ENCODE measurements at regions not wholly inside any gene's neighbourhood (a gene's known extent, or its start where the extent isn't known, plus 50 kb on each side); places are given as distances from the start of the nearest gene placed in this dataset.

DNA sequence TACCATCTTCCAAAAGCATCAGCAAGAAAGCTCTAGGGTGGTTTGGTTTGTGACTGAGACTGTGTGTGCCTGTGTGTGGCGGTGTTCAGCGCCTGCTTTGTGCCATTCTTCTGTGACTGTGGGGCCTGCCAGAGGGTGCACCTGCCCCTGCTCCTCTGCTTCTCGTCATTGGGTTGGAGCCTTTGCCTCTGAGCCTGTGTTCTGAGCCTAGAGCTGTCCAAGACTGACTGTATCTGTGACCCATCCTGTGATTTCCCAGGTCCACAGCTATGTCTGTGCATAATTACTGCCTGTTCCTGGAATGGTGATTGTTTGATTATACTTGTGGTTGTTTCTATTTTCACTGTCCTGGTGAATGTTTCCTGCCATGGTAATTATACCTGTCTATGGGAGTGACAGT lies 57.1 kb upstream of the KLHL29 start (continued):
- TF ChIP-seq, protein P1, sequence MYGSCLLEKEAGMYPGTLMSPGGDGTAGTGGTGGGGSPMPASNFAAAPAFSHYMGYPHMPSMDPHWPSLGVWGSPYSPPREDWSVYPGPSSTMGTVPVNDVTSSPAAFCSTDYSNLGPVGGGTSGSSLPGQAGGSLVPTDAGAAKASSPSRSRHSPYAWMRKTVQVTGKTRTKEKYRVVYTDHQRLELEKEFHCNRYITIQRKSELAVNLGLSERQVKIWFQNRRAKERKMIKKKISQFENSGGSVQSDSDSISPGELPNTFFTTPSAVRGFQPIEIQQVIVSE (CRISPR knock-in tag; IDR thresholded peaks at IDR 0.05; ENCODE audit: borderline replicate concordance) = no peak
- no peak for TF ChIP-seq TEAD1 (CRISPR knock-in tag; IDR thresholded peaks at IDR 0.05)
- TF ChIP-seq, protein P2, sequence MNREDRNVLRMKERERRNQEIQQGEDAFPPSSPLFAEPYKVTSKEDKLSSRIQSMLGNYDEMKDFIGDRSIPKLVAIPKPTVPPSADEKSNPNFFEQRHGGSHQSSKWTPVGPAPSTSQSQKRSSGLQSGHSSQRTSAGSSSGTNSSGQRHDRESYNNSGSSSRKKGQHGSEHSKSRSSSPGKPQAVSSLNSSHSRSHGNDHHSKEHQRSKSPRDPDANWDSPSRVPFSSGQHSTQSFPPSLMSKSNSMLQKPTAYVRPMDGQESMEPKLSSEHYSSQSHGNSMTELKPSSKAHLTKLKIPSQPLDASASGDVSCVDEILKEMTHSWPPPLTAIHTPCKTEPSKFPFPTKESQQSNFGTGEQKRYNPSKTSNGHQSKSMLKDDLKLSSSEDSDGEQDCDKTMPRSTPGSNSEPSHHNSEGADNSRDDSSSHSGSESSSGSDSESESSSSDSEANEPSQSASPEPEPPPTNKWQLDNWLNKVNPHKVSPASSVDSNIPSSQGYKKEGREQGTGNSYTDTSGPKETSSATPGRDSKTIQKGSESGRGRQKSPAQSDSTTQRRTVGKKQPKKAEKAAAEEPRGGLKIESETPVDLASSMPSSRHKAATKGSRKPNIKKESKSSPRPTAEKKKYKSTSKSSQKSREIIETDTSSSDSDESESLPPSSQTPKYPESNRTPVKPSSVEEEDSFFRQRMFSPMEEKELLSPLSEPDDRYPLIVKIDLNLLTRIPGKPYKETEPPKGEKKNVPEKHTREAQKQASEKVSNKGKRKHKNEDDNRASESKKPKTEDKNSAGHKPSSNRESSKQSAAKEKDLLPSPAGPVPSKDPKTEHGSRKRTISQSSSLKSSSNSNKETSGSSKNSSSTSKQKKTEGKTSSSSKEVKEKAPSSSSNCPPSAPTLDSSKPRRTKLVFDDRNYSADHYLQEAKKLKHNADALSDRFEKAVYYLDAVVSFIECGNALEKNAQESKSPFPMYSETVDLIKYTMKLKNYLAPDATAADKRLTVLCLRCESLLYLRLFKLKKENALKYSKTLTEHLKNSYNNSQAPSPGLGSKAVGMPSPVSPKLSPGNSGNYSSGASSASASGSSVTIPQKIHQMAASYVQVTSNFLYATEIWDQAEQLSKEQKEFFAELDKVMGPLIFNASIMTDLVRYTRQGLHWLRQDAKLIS (CRISPR knock-in tag; IDR thresholded peaks at IDR 0.05; ENCODE audit: borderline replicate concordance) = no peak
- TF ChIP-seq, protein P3, sequence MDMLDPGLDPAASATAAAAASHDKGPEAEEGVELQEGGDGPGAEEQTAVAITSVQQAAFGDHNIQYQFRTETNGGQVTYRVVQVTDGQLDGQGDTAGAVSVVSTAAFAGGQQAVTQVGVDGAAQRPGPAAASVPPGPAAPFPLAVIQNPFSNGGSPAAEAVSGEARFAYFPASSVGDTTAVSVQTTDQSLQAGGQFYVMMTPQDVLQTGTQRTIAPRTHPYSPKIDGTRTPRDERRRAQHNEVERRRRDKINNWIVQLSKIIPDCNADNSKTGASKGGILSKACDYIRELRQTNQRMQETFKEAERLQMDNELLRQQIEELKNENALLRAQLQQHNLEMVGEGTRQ (CRISPR knock-in tag; IDR thresholded peaks at IDR 0.05) = no peak

DNA sequence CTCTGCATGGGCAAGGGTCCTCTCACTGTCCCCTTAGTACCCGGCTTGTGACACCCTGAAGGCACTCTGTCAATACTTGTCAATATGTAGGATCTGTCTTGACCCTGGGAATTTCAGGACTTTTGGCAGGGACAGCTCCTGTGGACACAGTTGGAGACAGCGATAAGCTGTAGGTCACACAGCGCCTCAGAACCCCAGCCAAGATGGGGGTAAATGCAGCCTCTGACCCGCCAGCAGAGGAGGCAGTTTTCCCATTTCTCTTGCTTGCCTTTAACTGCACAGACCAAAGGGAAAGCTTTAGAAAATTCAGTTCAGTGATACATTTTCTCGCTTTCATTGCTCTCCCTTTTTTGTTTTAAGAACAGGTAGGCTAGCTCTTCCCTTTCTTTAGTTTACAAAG lies 54.8 kb upstream of the KLHL29 start:
- CTCF ChIA-PET = interaction anchor here (0.5 to 2.6 kb wide), 12 partner anchors 15 to 342 kb away, joined by 3 to 12 read pairs (median 4); no protein-coding TSS in a partner anchor
- Mint-ChIP-seq H3K36me3 (no peaks in the 10 kb centered on the region), H3K9me3 (no peaks in the 10 kb centered on the region), H3K27ac (no peak overlapping the region), H3K4me1 (peaks cover 4% of the 10 kb centered on the region; the same call in 1 of the 2 replicates), H3K4me3 (no peak overlapping the region), H3K27me3 (ENCODE audit: low read depth) (no peaks in the 10 kb centered on the region; the same call in 1 of the 2 replicates)
- POLR2A ChIA-PET = no interaction called here
- peak; percentile 92 for ATAC-seq
- peak; percentile 79 for DNase-seq (ENCODE audit: low spot score)
- TF ChIP-seq RORB (CRISPR knock-in tag; IDR thresholded peaks at IDR 0.05) = no peak
- no peak for TF ChIP-seq SP1 (CRISPR knock-in tag; conservative IDR thresholded peaks at IDR 0.05)
- TF ChIP-seq, protein P4, sequence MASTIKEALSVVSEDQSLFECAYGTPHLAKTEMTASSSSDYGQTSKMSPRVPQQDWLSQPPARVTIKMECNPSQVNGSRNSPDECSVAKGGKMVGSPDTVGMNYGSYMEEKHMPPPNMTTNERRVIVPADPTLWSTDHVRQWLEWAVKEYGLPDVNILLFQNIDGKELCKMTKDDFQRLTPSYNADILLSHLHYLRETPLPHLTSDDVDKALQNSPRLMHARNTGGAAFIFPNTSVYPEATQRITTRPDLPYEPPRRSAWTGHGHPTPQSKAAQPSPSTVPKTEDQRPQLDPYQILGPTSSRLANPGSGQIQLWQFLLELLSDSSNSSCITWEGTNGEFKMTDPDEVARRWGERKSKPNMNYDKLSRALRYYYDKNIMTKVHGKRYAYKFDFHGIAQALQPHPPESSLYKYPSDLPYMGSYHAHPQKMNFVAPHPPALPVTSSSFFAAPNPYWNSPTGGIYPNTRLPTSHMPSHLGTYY (CRISPR knock-in tag; IDR thresholded peaks at IDR 0.05) = peak; percentile 41; the same call in 1 of the 2 replicates
- 0 out of 2 replicates have a peak, but pooled peaks have one; percentile 32 for TF ChIP-seq TEAD1 (CRISPR knock-in tag; IDR thresholded peaks at IDR 0.05)
- TF ChIP-seq SMAD3 (CRISPR knock-in tag; IDR thresholded peaks at IDR 0.05; ENCODE audit: borderline replicate concordance) = no peak
- peak; percentile 87; the same call in 1 of the 2 replicates for TF ChIP-seq TEAD4 (CRISPR knock-in tag; IDR thresholded peaks at IDR 0.05)
- peak; percentile 82; the same call in 1 of the 2 replicates for TF ChIP-seq JUN (CRISPR knock-in tag; IDR thresholded peaks at IDR 0.05)
- 0 out of 2 replicates have a peak, but pooled peaks have one; percentile 67 for TF ChIP-seq PRRX2 (CRISPR knock-in tag; IDR thresholded peaks at IDR 0.05)
- no peak for TF ChIP-seq ZNF396 (CRISPR knock-in tag; IDR thresholded peaks at IDR 0.05; ENCODE audit: borderline replicate concordance)
- TF ChIP-seq CBFB (CRISPR knock-in tag; IDR thresholded peaks at IDR 0.05; ENCODE audit: low read depth) = no peak
- TF ChIP-seq ZNF232 (CRISPR knock-in tag; IDR thresholded peaks at IDR 0.05) = 0 out of 2 replicates have a peak, but pooled peaks have one; percentile 46
- no peak for TF ChIP-seq ETV6 (CRISPR knock-in tag; IDR thresholded peaks at IDR 0.05)
- TF ChIP-seq GRHL2 (CRISPR knock-in tag; IDR thresholded peaks at IDR 0.05; ENCODE audit: insufficient replicate concordance, severe bottlenecking) = no peak
- TF ChIP-seq, protein P5, sequence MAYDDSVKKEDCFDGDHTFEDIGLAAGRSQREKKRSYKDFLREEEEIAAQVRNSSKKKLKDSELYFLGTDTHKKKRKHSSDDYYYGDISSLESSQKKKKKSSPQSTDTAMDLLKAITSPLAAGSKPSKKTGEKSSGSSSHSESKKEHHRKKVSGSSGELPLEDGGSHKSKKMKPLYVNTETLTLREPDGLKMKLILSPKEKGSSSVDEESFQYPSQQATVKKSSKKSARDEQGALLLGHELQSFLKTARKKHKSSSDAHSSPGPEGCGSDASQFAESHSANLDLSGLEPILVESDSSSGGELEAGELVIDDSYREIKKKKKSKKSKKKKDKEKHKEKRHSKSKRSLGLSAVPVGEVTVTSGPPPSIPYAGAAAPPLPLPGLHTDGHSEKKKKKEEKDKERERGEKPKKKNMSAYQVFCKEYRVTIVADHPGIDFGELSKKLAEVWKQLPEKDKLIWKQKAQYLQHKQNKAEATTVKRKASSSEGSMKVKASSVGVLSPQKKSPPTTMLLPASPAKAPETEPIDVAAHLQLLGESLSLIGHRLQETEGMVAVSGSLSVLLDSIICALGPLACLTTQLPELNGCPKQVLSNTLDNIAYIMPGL (CRISPR knock-in tag; IDR thresholded peaks at IDR 0.05) = no peak
- TF ChIP-seq, protein P6, sequence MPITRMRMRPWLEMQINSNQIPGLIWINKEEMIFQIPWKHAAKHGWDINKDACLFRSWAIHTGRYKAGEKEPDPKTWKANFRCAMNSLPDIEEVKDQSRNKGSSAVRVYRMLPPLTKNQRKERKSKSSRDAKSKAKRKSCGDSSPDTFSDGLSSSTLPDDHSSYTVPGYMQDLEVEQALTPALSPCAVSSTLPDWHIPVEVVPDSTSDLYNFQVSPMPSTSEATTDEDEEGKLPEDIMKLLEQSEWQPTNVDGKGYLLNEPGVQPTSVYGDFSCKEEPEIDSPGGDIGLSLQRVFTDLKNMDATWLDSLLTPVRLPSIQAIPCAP (CRISPR knock-in tag; IDR thresholded peaks at IDR 0.05) = no peak
- TF ChIP-seq ZNF416 (CRISPR knock-in tag; IDR thresholded peaks at IDR 0.05) = no peak
- TF ChIP-seq ZBTB21 (CRISPR knock-in tag; IDR thresholded peaks at IDR 0.05; ENCODE audit: borderline replicate concordance) = no peak
- TF ChIP-seq ELF4 (CRISPR knock-in tag; IDR thresholded peaks at IDR 0.05; ENCODE audit: low read depth) = no peak
- no peak for TF ChIP-seq JAZF1 (CRISPR knock-in tag; IDR thresholded peaks at IDR 0.05)
- TF ChIP-seq, protein P7, sequence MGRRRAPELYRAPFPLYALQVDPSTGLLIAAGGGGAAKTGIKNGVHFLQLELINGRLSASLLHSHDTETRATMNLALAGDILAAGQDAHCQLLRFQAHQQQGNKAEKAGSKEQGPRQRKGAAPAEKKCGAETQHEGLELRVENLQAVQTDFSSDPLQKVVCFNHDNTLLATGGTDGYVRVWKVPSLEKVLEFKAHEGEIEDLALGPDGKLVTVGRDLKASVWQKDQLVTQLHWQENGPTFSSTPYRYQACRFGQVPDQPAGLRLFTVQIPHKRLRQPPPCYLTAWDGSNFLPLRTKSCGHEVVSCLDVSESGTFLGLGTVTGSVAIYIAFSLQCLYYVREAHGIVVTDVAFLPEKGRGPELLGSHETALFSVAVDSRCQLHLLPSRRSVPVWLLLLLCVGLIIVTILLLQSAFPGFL (CRISPR knock-in tag; IDR thresholded peaks at IDR 0.05; ENCODE audit: borderline replicate concordance) = no peak

Measured in WTC11 (cell line).